Stomach (tissue), 8 donors: ENCODE measurements at regions not wholly inside any gene's neighbourhood (a gene's known extent, or its start where the extent isn't known, plus 50 kb on each side); places are given as distances from the start of the nearest gene placed in this dataset.

Experiments
- DNase-seq, 2 donors: peaks; one replicate each; pipeline versions ENCODE4 v3.0.0 to v3.0.0-alpha.2; 2013 to 2019
- H3K27ac ChIP-seq, 5 donors: fragments of 200-600 bp in 4 of 5; sonication (generic) in 4 of 5; one replicate each; pipeline ENCODE4 v1.5.1; 2013 to 2019; ENCODE audit warnings: mild to moderate bottlenecking in 1 of 5, moderate library complexity in 1 of 5
- H3K27me3 ChIP-seq, 3 donors: fragments of 200-600 bp; sonication (generic); one replicate each; pipeline ENCODE4 v1.5.1; 2017 to 2019; ENCODE audit warnings: mixed run types in 1 of 3
- H3K36me3 ChIP-seq, 4 donors: fragments of 200-600 bp; sonication (generic); 1 replicate in 3 of 4; 2 replicates in 1 of 4; pipeline ENCODE4 v1.5.1; 2016 to 2019
- H3K4me1 ChIP-seq, 4 donors: fragments of 200-600 bp; sonication (generic); one replicate each; pipeline ENCODE4 v1.5.1; 2016 to 2019
- H3K4me3 ChIP-seq, 4 donors: fragments of 200-600 bp; sonication (generic) in 3 of 4; one replicate each; pipeline ENCODE4 v1.5.1; 2016 to 2019; ENCODE audit warnings: mild to moderate bottlenecking in 1 of 4
- H3K9me3 ChIP-seq, 4 donors: fragments of 200-600 bp; sonication (generic); one replicate each; pipeline ENCODE4 v1.5.1; 2016 to 2019
- CTCF ChIP-seq, 7 experiments: fragments of 450-650 bp in 4 of 7; fragments of 200-600 bp in 3 of 7; sonication (generic) in 3 of 7; IDR thresholded peaks; one replicate each; pipeline ENCODE4 v1.5.1; 2016 to 2019; ENCODE audit warnings: antibody characterized with exemption in 7 of 7, control low read depth in 2 of 7, mild to moderate bottlenecking in 1 of 7
- EP300 ChIP-seq: sonication (generic); formaldehyde crosslinking; IDR thresholded peaks from one replicate; pipeline ENCODE4 v1.6.1; 2017; ENCODE audit warnings: antibody characterized with exemption
- POLR2A ChIP-seq, 4 donors: fragments of 450-650 bp; IDR thresholded peaks; one replicate each; pipeline ENCODE4 v1.6.1; 2016; ENCODE audit warnings: antibody characterized with exemption in 4 of 4, control low read depth in 2 of 4, mild to moderate bottlenecking in 1 of 4, moderate library complexity in 1 of 4
- POLR2AphosphoS5 ChIP-seq, 3 donors: sonication (generic); formaldehyde crosslinking; IDR thresholded peaks; one replicate each; pipeline ENCODE4 v1.6.1; 2016; ENCODE audit warnings: antibody characterized with exemption in 3 of 3
- WGBS, 5 donors: extraction: QIAGEN DNeasy Blood & Tissue Kit in 3 of 5; methylation state at CpG; one replicate each; pipeline versions ENCODE4 v1.1.5 to v1.1.7; 2013 to 2018; 5-methylcytosine and 5-hydroxymethylcytosine counted together
- intact Hi-C: fragments of 100-400 bp; cut with DNase I; formaldehyde crosslinking; loops from one replicate; pipeline ENCODE4 v1.15.1; 2023; ENCODE audit warnings: low total_unique reads
- donor health status: healthy with polysubstance abuse.
- donor health status: Bipolar disorder and iron deficiency.
- donor health status: healthy.

- no peaks in the 10 kb centered on the region for H3K27me3 ChIP-seq
- intact Hi-C loops: no loop called here
- H3K36me3 ChIP-seq: no peaks in the 10 kb centered on the region
- no peak for TF ChIP-seq CTCF (IDR thresholded peaks at IDR 0.05)
- no peak for TF ChIP-seq EP300
- no peak for TF ChIP-seq POLR2AphosphoS5 (IDR thresholded peaks at IDR 0.05)
- TF ChIP-seq POLR2A (IDR thresholded peaks at IDR 0.05): no peak
- H3K9me3 ChIP-seq: no peaks in the 10 kb centered on the region
- DNase-seq: no peak
- WGBS, 5 donors: 73 to 91% (median 84%) methylated on average over 6 of the region's 6 CpGs
- H3K4me3 ChIP-seq: no peak overlapping the region
- no peak overlapping the region for H3K27ac ChIP-seq
- peaks cover 0 to 18% (median 6%) of the 10 kb centered on the region in 4 donors for H3K4me1 ChIP-seq
These were observed 324.5 kb upstream of the PTGER4 start for GRCh38 chr5:40355181-40355580.

- H3K9me3 ChIP-seq: no peaks in the 10 kb centered on the region
- 68 to 100% (median 95%) methylated on average over 4 to 5 of the region's 5 CpGs for WGBS, 5 donors
- no peaks in the 10 kb centered on the region for H3K36me3 ChIP-seq
- H3K27me3 ChIP-seq: no peaks in the 10 kb centered on the region
- H3K4me1 ChIP-seq: peaks cover 0 to 18% (median 6%) of the 10 kb centered on the region in 4 donors
- DNase-seq: no peak
- no peak overlapping the region for H3K27ac ChIP-seq
- H3K4me3 ChIP-seq: no peak overlapping the region
- intact Hi-C loops: no loop called here
- no peak for TF ChIP-seq POLR2A (IDR thresholded peaks at IDR 0.05)
- TF ChIP-seq CTCF (IDR thresholded peaks at IDR 0.05): no peak
- TF ChIP-seq POLR2AphosphoS5 (IDR thresholded peaks at IDR 0.05): no peak
- no peak for TF ChIP-seq EP300
These were observed 325.5 kb upstream of the PTGER4 start for GRCh38 chr5:40354171-40354570.

GRCh38 chr5:40353442-40353841, 326.3 kb upstream of the PTGER4 start:
- TF ChIP-seq POLR2AphosphoS5 (IDR thresholded peaks at IDR 0.05) (no peak), POLR2A (IDR thresholded peaks at IDR 0.05) (no peak), CTCF (IDR thresholded peaks at IDR 0.05) (no peak), EP300 (no peak)
- no peak for DNase-seq
- WGBS, 5 donors: 70 to 83% (median 77%) methylated on average over 3 of the region's 3 CpGs
- Histone ChIP-seq H3K9me3 (no peaks in the 10 kb centered on the region), H3K27me3 (no peaks in the 10 kb centered on the region), H3K4me1 (peaks cover 0 to 18% (median 6%) of the 10 kb centered on the region in 4 donors), H3K27ac (no peak overlapping the region), H3K4me3 (no peak overlapping the region), H3K36me3 (no peaks in the 10 kb centered on the region)
- intact Hi-C loops: no loop called here

- Histone ChIP-seq H3K4me3 (no peak overlapping the region), H3K27ac (no peak overlapping the region), H3K36me3 (no peaks in the 10 kb centered on the region), H3K9me3 (no peaks in the 10 kb centered on the region), H3K27me3 (no peaks in the 10 kb centered on the region), H3K4me1 (no peaks in the 10 kb centered on the region)
- no peak for TF ChIP-seq CTCF (IDR thresholded peaks at IDR 0.05)
- no peak for TF ChIP-seq EP300
- TF ChIP-seq POLR2A (IDR thresholded peaks at IDR 0.05): no peak
- no peak for TF ChIP-seq POLR2AphosphoS5 (IDR thresholded peaks at IDR 0.05)
- intact Hi-C loops: no loop called here
- DNase-seq: no peak
- WGBS, 5 donors: 93 to 96% (median 95%) methylated on average over 10 of the region's 10 CpGs
These were observed 331.6 kb upstream of the PTGER4 start for GRCh38 chr5:40347981-40348725.
